IMR-90 (cell line): ENCODE measurements at regions not wholly inside any gene's neighbourhood (a gene's known extent, or its start where the extent isn't known, plus 50 kb on each side); places are given as distances from the start of the nearest gene placed in this dataset.

Source experiments
- ATAC-seq: fragments of 200-7000 bp; cut with Tn5 transposase; 2 replicates; pipeline ENCODE4 v1.9.1; 2020; ENCODE audit warnings: low read depth, mild to moderate bottlenecking, moderate library complexity
- BruUV-seq: library from RNA; stranded (reverse); fragments of 400-500 nt; replicated peaks from 2 replicates; lab custom pipeline; 2021; lab: Mats Ljungman, UMichigan
- CTCF ChIA-PET: fragments of 300-600 bp; formaldehyde crosslinking; extraction: SDS; loops from one replicate; lab custom pipeline; 2021; ENCODE audit warnings: antibody characterized with exemption; lab: Yijun Ruan, JAX
- POLR2A ChIA-PET: fragments of 300-600 bp; sonication (Branson Sonifier 250); formaldehyde crosslinking; loops from one replicate; lab custom pipeline; 2022; ENCODE audit warnings: antibody characterized with exemption; ENCODE audit not compliant: unreplicated experiment; lab: Charles Lee
- DNase-seq: peaks from one replicate; pipeline ENCODE4 v3.0.0; 2013
- H2AFZ ChIP-seq: replicated peaks from 2 replicates; pipeline ENCODE3; 2013; ENCODE audit warnings: low read length, mild to moderate bottlenecking; ENCODE audit not compliant: poor library complexity
- H2AK5ac ChIP-seq: 2 replicates; pipeline ENCODE4 v1.6.1; 2013; ENCODE audit warnings: low read depth, low read length, inconsistent platforms
- H2AK9ac ChIP-seq: replicated peaks from 2 replicates; pipeline ENCODE3; 2013; ENCODE audit warnings: mild to moderate bottlenecking, low read depth, low read length, moderate library complexity; ENCODE audit not compliant: poor library complexity
- H2BK120ac ChIP-seq: 2 replicates; pipeline ENCODE4 v1.6.1; 2013; ENCODE audit warnings: low read depth, low read length, inconsistent platforms
- H2BK15ac ChIP-seq: 3 replicates; pipeline ENCODE4 v1.6.1; 2013; ENCODE audit warnings: low read depth, low read length, inconsistent platforms
- H2BK20ac ChIP-seq: 2 replicates; pipeline ENCODE4 v1.6.1; 2013; ENCODE audit warnings: low read depth, mild to moderate bottlenecking, inconsistent platforms, low read length, moderate library complexity
- H2BK5ac ChIP-seq: 2 replicates; pipeline ENCODE4 v1.6.1; 2013; ENCODE audit warnings: mild to moderate bottlenecking, low read depth, low read length, inconsistent platforms; ENCODE audit not compliant: poor library complexity, severe bottlenecking
- H3K14ac ChIP-seq: replicated peaks from 2 replicates; pipeline ENCODE4 v1.6.1; 2013; ENCODE audit warnings: low read depth, low read length, inconsistent platforms
- H3K18ac ChIP-seq: 2 replicates; pipeline ENCODE4 v1.6.1; 2013; ENCODE audit warnings: low read depth, low read length, control low read depth
- H3K23ac ChIP-seq: 2 replicates; pipeline ENCODE4 v1.6.1; 2013; ENCODE audit warnings: low read depth, low read length, inconsistent platforms
- H3K27ac ChIP-seq: 2 replicates; pipeline ENCODE4 v1.5.1; 2013; ENCODE audit warnings: mild to moderate bottlenecking, control low read depth, low read length; ENCODE audit not compliant: insufficient read depth
- H3K27me3 ChIP-seq: 2 replicates; pipeline ENCODE4 v1.6.1; 2013; ENCODE audit warnings: low read length; ENCODE audit not compliant: control insufficient read depth, insufficient read depth
- H3K36me3 ChIP-seq: 2 replicates; pipeline ENCODE4 v1.6.1; 2013; ENCODE audit warnings: low read length, mixed read lengths; ENCODE audit not compliant: control insufficient read depth, insufficient read depth
- H3K4ac ChIP-seq: 2 replicates; pipeline ENCODE4 v1.6.1; 2013; ENCODE audit warnings: low read depth, low read length, inconsistent platforms
- H3K4me1 ChIP-seq: 2 replicates; pipeline ENCODE4 v1.6.1; 2013; ENCODE audit warnings: low read length, mixed read lengths; ENCODE audit not compliant: control insufficient read depth, insufficient read depth
- H3K4me2 ChIP-seq: 2 replicates; pipeline ENCODE4 v1.6.1; 2013; ENCODE audit warnings: low read depth, mild to moderate bottlenecking, control low read depth, low read length, moderate library complexity
- H3K4me3 ChIP-seq: 2 replicates; pipeline ENCODE4 v1.5.1; 2013; ENCODE audit warnings: low read depth, mild to moderate bottlenecking, control low read depth, low read length, moderate library complexity; ENCODE audit not compliant: insufficient read depth
- H3K56ac ChIP-seq: 2 replicates; pipeline ENCODE4 v1.6.1; 2013; ENCODE audit warnings: low read length, inconsistent platforms; ENCODE audit not compliant: insufficient read depth; ENCODE audit errors: extremely low read depth
- H3K79me1 ChIP-seq, 2 experiments: 2 replicates each; pipeline ENCODE4 v1.6.1; 2013; ENCODE audit warnings: low read length in 2 of 2, inconsistent platforms in 1 of 2, low read depth in 1 of 2
- H3K9ac ChIP-seq: 2 replicates; pipeline ENCODE4 v1.6.1; 2013; ENCODE audit warnings: low read depth, low read length, control low read depth
- H3K9me1 ChIP-seq: 2 replicates; pipeline ENCODE4 v1.6.1; 2013; ENCODE audit warnings: low read length, inconsistent platforms; ENCODE audit not compliant: insufficient read depth
- H3K9me3 ChIP-seq: 2 replicates; pipeline ENCODE4 v1.6.1; 2013; ENCODE audit warnings: low read length; ENCODE audit not compliant: control insufficient read depth, insufficient read depth
- H4K20me1 ChIP-seq: 2 replicates; pipeline ENCODE4 v1.6.1; 2013; ENCODE audit warnings: low read length, inconsistent platforms; ENCODE audit not compliant: insufficient read depth
- H4K5ac ChIP-seq: 2 replicates; pipeline ENCODE4 v1.6.1; 2013; ENCODE audit warnings: mild to moderate bottlenecking, low read depth, low read length, control low read depth
- H4K8ac ChIP-seq, 2 experiments: 2 replicates each; pipeline ENCODE4 v1.6.1; 2013; ENCODE audit warnings: low read depth in 2 of 2, low read length in 2 of 2, control low read depth in 1 of 2, inconsistent platforms in 1 of 2
- H4K91ac ChIP-seq: 2 replicates; pipeline ENCODE4 v1.6.1; 2013; ENCODE audit warnings: low read depth, low read length, inconsistent platforms; ENCODE audit not compliant: insufficient read depth
- BHLHE40 ChIP-seq: fragments of 150-350 bp; IDR thresholded peaks from 2 replicates; pipeline ENCODE4 v1.6.1; 2016; ENCODE audit warnings: mild to moderate bottlenecking, low read depth, low read length
- CEBPB ChIP-seq: IDR thresholded peaks from 2 replicates; pipeline ENCODE4 v1.6.1; 2012; ENCODE audit warnings: low read depth, low read length, improper control_type of control experiment
- CTCF ChIP-seq: conservative IDR thresholded peaks from 2 replicates; pipeline ENCODE4 v1.5.1; 2012; ENCODE audit warnings: mild to moderate bottlenecking, low read depth, low read length, improper control_type of control experiment
- FOS ChIP-seq: fragments of 150-350 bp; IDR thresholded peaks from 2 replicates; pipeline ENCODE4 v1.6.1; 2016; ENCODE audit warnings: low read depth, low read length
- MAFK ChIP-seq: IDR thresholded peaks from 2 replicates; pipeline ENCODE4 v1.6.1; 2012; ENCODE audit warnings: low read depth, low read length, improper control_type of control experiment
- NFE2L2 ChIP-seq: fragments of 150-350 bp; IDR thresholded peaks from 2 replicates; pipeline ENCODE4 v1.6.1; 2016; ENCODE audit warnings: low read depth, mild to moderate bottlenecking, low read length
- POLR2A ChIP-seq: IDR thresholded peaks from 2 replicates; pipeline ENCODE4 v1.6.1; 2012; ENCODE audit warnings: mild to moderate bottlenecking, low read depth, low read length
- RAD21 ChIP-seq: IDR thresholded peaks from 2 replicates; pipeline ENCODE4 v1.6.1; 2012; ENCODE audit warnings: low read length, improper control_type of control experiment
- RCOR1 ChIP-seq: IDR thresholded peaks from 2 replicates; pipeline ENCODE4 v1.6.1; 2012; ENCODE audit warnings: mild to moderate bottlenecking, low read length, improper control_type of control experiment; ENCODE audit not compliant: insufficient replicate concordance
- RFX5 ChIP-seq: IDR thresholded peaks from 2 replicates; pipeline ENCODE4 v1.8.0; 2012; ENCODE audit warnings: low read depth, mild to moderate bottlenecking, low read length, moderate library complexity
- SMC3 ChIP-seq: fragments of 150-350 bp; IDR thresholded peaks from 2 replicates; pipeline ENCODE4 v1.6.1; 2016; ENCODE audit warnings: low read depth, mild to moderate bottlenecking, antibody characterized with exemption, low read length, moderate library complexity
- USF2 ChIP-seq: fragments of 150-350 bp; IDR thresholded peaks from 2 replicates; pipeline ENCODE4 v1.6.1; 2017; ENCODE audit warnings: mild to moderate bottlenecking, antibody characterized with exemption, low read length, low read depth
- WGBS, 2 experiments: methylation state at CpG; one replicate each; pipeline versions ENCODE4 v1.1.5 to v1.1.7; 2013; ENCODE audit warnings: missing lambda C conversion rate in 2 of 2; ENCODE audit not compliant: insufficient read length in 1 of 2; ENCODE audit errors: extremely low coverage in 2 of 2; 5-methylcytosine and 5-hydroxymethylcytosine counted together
- dilution Hi-C: fragments of 300-500 bp; cut with HindIII; formaldehyde crosslinking; loops from one replicate; pipeline ENCODE4 v1.14.3; 2018; ENCODE audit warnings: low sequenced_read_pairs; ENCODE audit not compliant: unreplicated experiment
- in situ Hi-C: fragments of 300-500 bp; cut with MboI; formaldehyde crosslinking; loops from 3 replicates; pipeline ENCODE4 v1.14.3; 2019; ENCODE audit warnings: low sequenced_read_pairs, inconsistent platforms, mixed read lengths
- intact Hi-C: fragments of 100-400 bp; cut with micrococcal nuclease; formaldehyde crosslinking; loops from 2 replicates; pipeline ENCODE4 v1.10.0; 2022

- Histone ChIP-seq H4K91ac (peak overlapping the region; percentile 67; the same call in 1 of the 2 replicates), H2BK5ac (no peak overlapping the region), H4K8ac (peak overlapping the region; percentile 15 to 55; a peak in 3 of 4 replicates), H2BK120ac (peak overlapping the region; percentile 85), H3K4ac (peak overlapping the region; percentile 80), H3K9ac (peak overlapping the region; percentile 4; the same call in 1 of the 2 replicates), H3K4me2 (peak overlapping the region; percentile 14), H3K36me3 (no peaks in the 10 kb centered on the region), H4K5ac (peak overlapping the region; percentile 5), H2BK20ac (peak overlapping the region; percentile 75), H2BK15ac (peak overlapping the region; percentile 18; the same call in 1 of the 3 replicates), H3K56ac (no peak overlapping the region), H2AFZ (peak overlapping the region; percentile 90), H3K79me1 (no peaks in the 10 kb centered on the region), H2AK5ac (peak overlapping the region; percentile 2; the same call in 1 of the 2 replicates), H3K18ac (peak overlapping the region; percentile 5; the same call in 1 of the 2 replicates), H3K27me3 (no peaks in the 10 kb centered on the region), H3K4me1 (peaks cover 5% of the 10 kb centered on the region; the same call in 1 of the 2 replicates), H3K14ac (peak overlapping the region; percentile 67), H3K9me1 (0 out of 2 replicates have a peak, but pooled peaks cover 3% of the 10 kb centered on the region), H2AK9ac (peak overlapping the region; percentile 13), H3K27ac (peak overlapping the region; percentile 19; the same call in 1 of the 2 replicates), H4K20me1 (no peaks in the 10 kb centered on the region), H3K9me3 (no peaks in the 10 kb centered on the region), H3K4me3 (no peak overlapping the region), H3K23ac (peak overlapping the region; percentile 82; the same call in 1 of the 2 replicates)
- POLR2A ChIA-PET = no interaction called here
- intact Hi-C loops = no loop called here
- CTCF ChIA-PET = interaction anchor here (0.7 kb wide), 1 partner anchor 16 kb away, joined by 3 read pairs; no protein-coding TSS in a partner anchor
- no peak for TF ChIP-seq BHLHE40
- TF ChIP-seq CTCF = no peak
- no peak for TF ChIP-seq CEBPB
- no peak for TF ChIP-seq RCOR1
- no peak for TF ChIP-seq RFX5
- TF ChIP-seq NFE2L2 = no peak
- TF ChIP-seq SMC3 = no peak
- no peak for TF ChIP-seq MAFK
- no peak for TF ChIP-seq RAD21
- TF ChIP-seq USF2 = no peak
- no peak for TF ChIP-seq FOS
- no peak for TF ChIP-seq POLR2A
- dilution Hi-C loops = no loop called here
- no TSS peak for BruUV-seq
- in situ Hi-C loops = no loop called here
- peak; percentile 60 for ATAC-seq
- WGBS, 2 experiments = no CpG with 5 or more reads among the region's 8 CpGs
- DNase-seq = peak; percentile 7
Measured at GRCh38 chr4:123744664-123745290, 348.2 kb downstream of the SPRY1 start.
